Activated naive CD4-positive, alpha-beta T cell treated with anti-CD3 and anti-CD28 coated beads, Interleukin-2, amount 50 U/mL, for 24 hours (primary cell): ENCODE measurements at regions not wholly inside any gene's neighbourhood (a gene's known extent, or its start where the extent isn't known, plus 50 kb on each side); places are given as distances from the start of the nearest gene placed in this dataset.

Source experiments
- H3K27ac Mint-ChIP-seq: one replicate; pipeline ENCODE4 v1.8.0; 2021; ENCODE audit warnings: mild to moderate bottlenecking, mixed read lengths
- H3K27me3 Mint-ChIP-seq: one replicate; pipeline ENCODE4 v1.8.0; 2021; ENCODE audit warnings: mixed read lengths
- H3K36me3 Mint-ChIP-seq: one replicate; pipeline ENCODE4 v1.8.0; 2021; ENCODE audit warnings: mixed read lengths
- H3K4me1 Mint-ChIP-seq: one replicate; pipeline ENCODE4 v1.8.0; 2021; ENCODE audit warnings: mixed read lengths
- H3K4me3 Mint-ChIP-seq: one replicate; pipeline ENCODE4 v1.8.0; 2021; ENCODE audit warnings: mild to moderate bottlenecking, mixed read lengths
- H3K9me3 Mint-ChIP-seq: one replicate; pipeline ENCODE4 v1.8.0; 2021; ENCODE audit warnings: mixed read lengths

GRCh38 chr11:109480251-109480650, 58.3 kb downstream of the C11orf87 start:
- Mint-ChIP-seq H3K27me3 (no peaks in the 10 kb centered on the region), H3K4me3 (no peak overlapping the region), H3K9me3 (peaks cover 5% of the 10 kb centered on the region), H3K36me3 (no peaks in the 10 kb centered on the region), H3K4me1 (no peaks in the 10 kb centered on the region), H3K27ac (no peak overlapping the region)

- H3K36me3 Mint-ChIP-seq = no peaks in the 10 kb centered on the region
- no peaks in the 10 kb centered on the region for H3K27me3 Mint-ChIP-seq
- H3K9me3 Mint-ChIP-seq = peaks cover 7% of the 10 kb centered on the region
- H3K27ac Mint-ChIP-seq = no peak overlapping the region
- H3K4me1 Mint-ChIP-seq = no peaks in the 10 kb centered on the region
- H3K4me3 Mint-ChIP-seq = no peak overlapping the region
Observed at GRCh38 chr11:109486129-109486528, 64.1 kb downstream of the C11orf87 start.

- H3K36me3 Mint-ChIP-seq = no peaks in the 10 kb centered on the region
Observed at GRCh38 chr11:109490953-109491635, 69.1 kb downstream of the C11orf87 start.

GRCh38 chr11:109506115-109506514, 84.1 kb downstream of the C11orf87 start:
- Mint-ChIP-seq H3K27me3 (no peaks in the 10 kb centered on the region), H3K27ac (no peak overlapping the region), H3K9me3 (no peaks in the 10 kb centered on the region), H3K4me1 (no peaks in the 10 kb centered on the region), H3K36me3 (no peaks in the 10 kb centered on the region), H3K4me3 (no peak overlapping the region)

More at GRCh38 chr11:109490953-109491635, 69.1 kb downstream of the C11orf87 start:
- no peaks in the 10 kb centered on the region for H3K4me1 Mint-ChIP-seq
- no peak overlapping the region for H3K27ac Mint-ChIP-seq
- no peaks in the 10 kb centered on the region for H3K27me3 Mint-ChIP-seq
- H3K9me3 Mint-ChIP-seq = peaks cover 6% of the 10 kb centered on the region
- H3K4me3 Mint-ChIP-seq = no peak overlapping the region

- no peaks in the 10 kb centered on the region for H3K27me3 Mint-ChIP-seq
- no peaks in the 10 kb centered on the region for H3K4me1 Mint-ChIP-seq
- H3K4me3 Mint-ChIP-seq = no peak overlapping the region
- H3K27ac Mint-ChIP-seq = no peak overlapping the region
- no peaks in the 10 kb centered on the region for H3K36me3 Mint-ChIP-seq
- no peaks in the 10 kb centered on the region for H3K9me3 Mint-ChIP-seq
Observed at GRCh38 chr11:109507331-109507730, 85.3 kb downstream of the C11orf87 start.

- no peak overlapping the region for H3K27ac Mint-ChIP-seq
- H3K9me3 Mint-ChIP-seq = no peaks in the 10 kb centered on the region
- no peaks in the 10 kb centered on the region for H3K27me3 Mint-ChIP-seq
- H3K36me3 Mint-ChIP-seq = no peaks in the 10 kb centered on the region
- H3K4me1 Mint-ChIP-seq = no peaks in the 10 kb centered on the region
- H3K4me3 Mint-ChIP-seq = no peak overlapping the region
Observed at GRCh38 chr11:109507836-109508561, 86.0 kb downstream of the C11orf87 start.

GRCh38 chr11:109508943-109509342, 87.0 kb downstream of the C11orf87 start:
- no peaks in the 10 kb centered on the region for H3K9me3 Mint-ChIP-seq
- H3K4me3 Mint-ChIP-seq = no peak overlapping the region
- no peaks in the 10 kb centered on the region for H3K27me3 Mint-ChIP-seq
- H3K36me3 Mint-ChIP-seq = no peaks in the 10 kb centered on the region
- no peaks in the 10 kb centered on the region for H3K4me1 Mint-ChIP-seq
- H3K27ac Mint-ChIP-seq = no peak overlapping the region

GRCh38 chr11:109510316-109510715, 88.3 kb downstream of the C11orf87 start:
- Mint-ChIP-seq H3K27ac (no peak overlapping the region), H3K36me3 (no peaks in the 10 kb centered on the region), H3K9me3 (peaks cover 8% of the 10 kb centered on the region), H3K27me3 (no peaks in the 10 kb centered on the region), H3K4me1 (no peaks in the 10 kb centered on the region), H3K4me3 (no peak overlapping the region)

GRCh38 chr11:109511598-109511997, 89.6 kb downstream of the C11orf87 start:
- H3K27ac Mint-ChIP-seq = no peak overlapping the region
- no peak overlapping the region for H3K4me3 Mint-ChIP-seq
- H3K27me3 Mint-ChIP-seq = no peaks in the 10 kb centered on the region
- H3K4me1 Mint-ChIP-seq = no peaks in the 10 kb centered on the region
- H3K9me3 Mint-ChIP-seq = peaks cover 8% of the 10 kb centered on the region
- no peaks in the 10 kb centered on the region for H3K36me3 Mint-ChIP-seq

GRCh38 chr11:109512249-109512648, 90.3 kb downstream of the C11orf87 start:
- H3K36me3 Mint-ChIP-seq = no peaks in the 10 kb centered on the region
- H3K27me3 Mint-ChIP-seq = no peaks in the 10 kb centered on the region
- no peaks in the 10 kb centered on the region for H3K4me1 Mint-ChIP-seq
- no peak overlapping the region for H3K4me3 Mint-ChIP-seq
- H3K27ac Mint-ChIP-seq = no peak overlapping the region
- peaks cover 8% of the 10 kb centered on the region for H3K9me3 Mint-ChIP-seq

GRCh38 chr11:109512680-109513079, 90.7 kb downstream of the C11orf87 start:
- Mint-ChIP-seq H3K36me3 (no peaks in the 10 kb centered on the region), H3K4me1 (no peaks in the 10 kb centered on the region), H3K9me3 (peaks cover 8% of the 10 kb centered on the region), H3K27ac (no peak overlapping the region), H3K27me3 (no peaks in the 10 kb centered on the region), H3K4me3 (no peak overlapping the region)

- Mint-ChIP-seq H3K36me3 (no peaks in the 10 kb centered on the region), H3K27me3 (no peaks in the 10 kb centered on the region), H3K4me3 (no peak overlapping the region), H3K27ac (no peak overlapping the region), H3K4me1 (no peaks in the 10 kb centered on the region), H3K9me3 (peaks cover 8% of the 10 kb centered on the region)
Observed at GRCh38 chr11:109514313-109515018, 92.5 kb downstream of the C11orf87 start.

- no peak overlapping the region for H3K4me3 Mint-ChIP-seq
Observed at GRCh38 chr11:109519253-109519652, 97.3 kb downstream of the C11orf87 start.

GRCh38 chr11:109521571-109522086, 99.6 kb downstream of the C11orf87 start:
- peaks cover 5% of the 10 kb centered on the region for H3K9me3 Mint-ChIP-seq
- peaks cover 2% of the 10 kb centered on the region for H3K36me3 Mint-ChIP-seq
- no peak overlapping the region for H3K27ac Mint-ChIP-seq
- H3K4me3 Mint-ChIP-seq = no peak overlapping the region
- no peaks in the 10 kb centered on the region for H3K4me1 Mint-ChIP-seq
- H3K27me3 Mint-ChIP-seq = no peaks in the 10 kb centered on the region

More at GRCh38 chr11:109519253-109519652, 97.3 kb downstream of the C11orf87 start:
- Mint-ChIP-seq H3K9me3 (peaks cover 12% of the 10 kb centered on the region), H3K36me3 (peaks cover 2% of the 10 kb centered on the region), H3K4me1 (no peaks in the 10 kb centered on the region), H3K27me3 (no peaks in the 10 kb centered on the region), H3K27ac (no peak overlapping the region)

- Mint-ChIP-seq H3K27ac (no peak overlapping the region), H3K36me3 (peaks cover 2% of the 10 kb centered on the region), H3K4me3 (no peak overlapping the region), H3K27me3 (no peaks in the 10 kb centered on the region), H3K4me1 (no peaks in the 10 kb centered on the region), H3K9me3 (peaks cover 5% of the 10 kb centered on the region)
Observed at GRCh38 chr11:109522116-109522755, 100.2 kb downstream of the C11orf87 start.
